Ascending aorta (tissue), 2 donors: ENCODE measurements at regions not wholly inside any gene's neighbourhood (a gene's known extent, or its start where the extent isn't known, plus 50 kb on each side); places are given as distances from the start of the nearest gene placed in this dataset.

Experiments used
- DNase-seq, 2 donors: peaks; one replicate each; pipeline ENCODE4 v3.0.0-alpha.2; 2019; ENCODE audit warnings: low spot score in 2 of 2
- H3K27ac ChIP-seq, 2 donors: fragments of 200-600 bp; sonication (generic); one replicate each; pipeline ENCODE4 v1.5.1; 2016 to 2017; ENCODE audit warnings: mild to moderate bottlenecking in 1 of 2
- H3K27me3 ChIP-seq: fragments of 200-600 bp; sonication (generic); one replicate; pipeline ENCODE4 v1.5.1; 2017
- H3K36me3 ChIP-seq, 2 donors: fragments of 200-600 bp; sonication (generic); one replicate each; pipeline ENCODE4 v1.5.1; 2016
- H3K4me1 ChIP-seq, 2 donors: fragments of 200-600 bp; sonication (generic); one replicate each; pipeline ENCODE4 v1.5.1; 2016 to 2017; ENCODE audit warnings: mild to moderate bottlenecking in 1 of 2
- H3K4me3 ChIP-seq, 2 donors: fragments of 200-600 bp; sonication (generic); one replicate each; pipeline ENCODE4 v1.5.1; 2016 to 2017; ENCODE audit warnings: mild to moderate bottlenecking in 1 of 2
- H3K9me3 ChIP-seq, 2 donors: fragments of 200-600 bp; sonication (generic); one replicate each; pipeline ENCODE4 v1.5.1; 2016
- CTCF ChIP-seq, 3 experiments: fragments of 200-600 bp in 2 of 3; fragments of 450-650 bp in 1 of 3; sonication (generic) in 2 of 3; IDR thresholded peaks; one replicate each; pipeline ENCODE4 v1.5.1; 2016 to 2019; ENCODE audit warnings: antibody characterized with exemption in 3 of 3, mild to moderate bottlenecking in 1 of 3, moderate library complexity in 1 of 3
- intact Hi-C: fragments of 100-400 bp; cut with DNase I; formaldehyde crosslinking; loops from one replicate; pipeline ENCODE4 v1.15.1; 2023

GRCh38 chr6:12509060-12509459 lies 207.5 kb upstream of the PHACTR1 start:
- intact Hi-C loops = no loop called here
- H3K27me3 ChIP-seq = no peaks in the 10 kb centered on the region
- H3K4me3 ChIP-seq = no peak overlapping the region
- H3K27ac ChIP-seq = no peak overlapping the region
- no peak for DNase-seq
- no peaks in the 10 kb centered on the region for H3K36me3 ChIP-seq
- no peak for TF ChIP-seq CTCF (IDR thresholded peaks at IDR 0.05)
- no peaks in the 10 kb centered on the region for H3K4me1 ChIP-seq
- H3K9me3 ChIP-seq = no peaks in the 10 kb centered on the region

GRCh38 chr6:12516070-12516469 lies 200.5 kb upstream of the PHACTR1 start:
- Histone ChIP-seq H3K36me3 (no peaks in the 10 kb centered on the region), H3K4me3 (no peak overlapping the region), H3K27me3 (no peaks in the 10 kb centered on the region), H3K4me1 (no peaks in the 10 kb centered on the region), H3K27ac (no peak overlapping the region), H3K9me3 (no peaks in the 10 kb centered on the region)
- no peak for TF ChIP-seq CTCF (IDR thresholded peaks at IDR 0.05)
- DNase-seq = no peak
- intact Hi-C loops = no loop called here

GRCh38 chr6:12522347-12522746 lies 194.2 kb upstream of the PHACTR1 start:
- Histone ChIP-seq H3K4me1 (no peaks in the 10 kb centered on the region), H3K27me3 (no peaks in the 10 kb centered on the region), H3K36me3 (no peaks in the 10 kb centered on the region), H3K4me3 (no peak overlapping the region), H3K9me3 (no peaks in the 10 kb centered on the region), H3K27ac (no peak overlapping the region)
- TF ChIP-seq CTCF (IDR thresholded peaks at IDR 0.05) = no peak
- DNase-seq = no peak
- intact Hi-C loops = no loop called here

GRCh38 chr6:12523726-12524125 lies 192.8 kb upstream of the PHACTR1 start:
- Histone ChIP-seq H3K27me3 (no peaks in the 10 kb centered on the region), H3K4me1 (no peaks in the 10 kb centered on the region), H3K36me3 (no peaks in the 10 kb centered on the region), H3K27ac (no peak overlapping the region), H3K4me3 (no peak overlapping the region), H3K9me3 (no peaks in the 10 kb centered on the region)
- no peak for TF ChIP-seq CTCF (IDR thresholded peaks at IDR 0.05)
- DNase-seq = no peak
- intact Hi-C loops = no loop called here

GRCh38 chr6:12525276-12525675 lies 191.3 kb upstream of the PHACTR1 start:
- no peak for DNase-seq
- Histone ChIP-seq H3K9me3 (no peaks in the 10 kb centered on the region), H3K4me1 (no peaks in the 10 kb centered on the region), H3K27ac (no peak overlapping the region), H3K36me3 (no peaks in the 10 kb centered on the region), H3K4me3 (no peak overlapping the region), H3K27me3 (no peaks in the 10 kb centered on the region)
- intact Hi-C loops = no loop called here
- TF ChIP-seq CTCF (IDR thresholded peaks at IDR 0.05) = no peak

GRCh38 chr6:12527339-12527738 lies 189.2 kb upstream of the PHACTR1 start:
- Histone ChIP-seq H3K27ac (no peak overlapping the region), H3K4me3 (no peak overlapping the region), H3K4me1 (no peaks in the 10 kb centered on the region), H3K36me3 (no peaks in the 10 kb centered on the region), H3K9me3 (no peaks in the 10 kb centered on the region), H3K27me3 (no peaks in the 10 kb centered on the region)
- no peak for DNase-seq
- no peak for TF ChIP-seq CTCF (IDR thresholded peaks at IDR 0.05)
- intact Hi-C loops = no loop called here
